ENCODE measurements at regions not wholly inside any gene's neighbourhood (a gene's known extent, or its start where the extent isn't known, plus 50 kb on each side); places are given as distances from the start of the nearest gene placed in this dataset.

DNA sequence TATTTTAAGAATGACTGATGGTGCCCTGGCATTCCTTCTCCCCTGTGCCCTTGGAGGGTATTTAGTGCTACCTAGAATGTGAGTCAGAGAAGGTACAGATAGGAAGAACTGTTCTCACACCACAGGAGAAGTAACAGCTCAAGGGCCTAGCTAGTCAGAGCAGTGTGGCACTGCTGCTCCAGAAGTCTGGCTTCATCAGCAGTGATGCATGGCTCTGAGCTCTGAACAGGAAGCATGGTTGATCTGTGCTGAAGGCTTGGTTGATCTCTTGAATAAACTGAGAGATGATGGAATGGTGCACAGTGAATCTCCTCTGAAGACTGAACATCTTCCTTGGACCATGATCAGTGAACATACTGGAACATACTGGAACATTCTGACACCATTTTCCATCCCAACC, 425.3 kb upstream of the SLC35B3 start:
- DNase-seq (no peak), ATAC-seq (ENCODE audit: insufficient read depth, low FRiP score) (no peak)
- Histone ChIP-seq H3K36me3 (ENCODE audit: control insufficient read depth in 4 of 4, insufficient read depth in 4 of 4, low read length in 4 of 4) (no peaks in the 10 kb centered on the region), H3K9ac (ENCODE audit: insufficient read depth in 1 of 2, low read length in 2 of 2) (no peak overlapping the region), H3K27me3 (ENCODE audit: control insufficient read depth in 3 of 3, insufficient read depth in 3 of 3, low read length in 2 of 3) (no peaks in the 10 kb centered on the region), H3K4me1 (ENCODE audit: control insufficient read depth in 5 of 5, insufficient read depth in 5 of 5, low read length in 5 of 5) (peaks cover 0 to 7% (median 0%) of the 10 kb centered on the region in 5 donors), H3K9me3 (ENCODE audit: control insufficient read depth in 4 of 4, insufficient read depth in 3 of 4, low read length in 3 of 4) (no peaks in the 10 kb centered on the region), H3K27ac (ENCODE audit: low read depth in 1 of 2, low read length in 1 of 2) (no peak overlapping the region), H3K4me3 (no peak overlapping the region)
- TF ChIP-seq CTCF (IDR thresholded peaks at IDR 0.05; ENCODE audit: control extremely low read depth, extremely low read depth) = no peak

GRCh38 chr6:8859501-8859900, 424.2 kb upstream of the SLC35B3 start:
- Histone ChIP-seq H3K27ac (ENCODE audit: low read depth in 1 of 2, low read length in 1 of 2) (no peak overlapping the region), H3K9ac (ENCODE audit: insufficient read depth in 1 of 2, low read length in 2 of 2) (no peak overlapping the region), H3K9me3 (ENCODE audit: control insufficient read depth in 4 of 4, insufficient read depth in 3 of 4, low read length in 3 of 4) (no peaks in the 10 kb centered on the region), H3K27me3 (ENCODE audit: control insufficient read depth in 3 of 3, insufficient read depth in 3 of 3, low read length in 2 of 3) (no peaks in the 10 kb centered on the region), H3K4me3 (no peak overlapping the region), H3K36me3 (ENCODE audit: control insufficient read depth in 4 of 4, insufficient read depth in 4 of 4, low read length in 4 of 4) (no peaks in the 10 kb centered on the region), H3K4me1 (ENCODE audit: control insufficient read depth in 5 of 5, insufficient read depth in 5 of 5, low read length in 5 of 5) (peaks cover 0 to 7% (median 0%) of the 10 kb centered on the region in 5 donors)
- no peak for TF ChIP-seq CTCF (IDR thresholded peaks at IDR 0.05; ENCODE audit: control extremely low read depth, extremely low read depth)
- WGBS, 2 donors = 75 to 85% methylated on average over 3 of the region's 3 CpGs
- ATAC-seq (ENCODE audit: insufficient read depth, low FRiP score) (no peak), DNase-seq (no peak)

GRCh38 chr6:8858854-8859331, 423.5 kb upstream of the SLC35B3 start:
- Histone ChIP-seq H3K27ac (ENCODE audit: low read depth in 1 of 2, low read length in 1 of 2) (no peak overlapping the region), H3K27me3 (ENCODE audit: control insufficient read depth in 3 of 3, insufficient read depth in 3 of 3, low read length in 2 of 3) (no peaks in the 10 kb centered on the region), H3K4me3 (no peak overlapping the region), H3K4me1 (ENCODE audit: control insufficient read depth in 5 of 5, insufficient read depth in 5 of 5, low read length in 5 of 5) (peaks cover 0 to 7% (median 0%) of the 10 kb centered on the region in 5 donors), H3K9ac (ENCODE audit: insufficient read depth in 1 of 2, low read length in 2 of 2) (no peak overlapping the region), H3K9me3 (ENCODE audit: control insufficient read depth in 4 of 4, insufficient read depth in 3 of 4, low read length in 3 of 4) (no peaks in the 10 kb centered on the region), H3K36me3 (ENCODE audit: control insufficient read depth in 4 of 4, insufficient read depth in 4 of 4, low read length in 4 of 4) (no peaks in the 10 kb centered on the region)
- ATAC-seq (ENCODE audit: insufficient read depth, low FRiP score) (no peak), DNase-seq (no peak)
- no peak for TF ChIP-seq CTCF (IDR thresholded peaks at IDR 0.05; ENCODE audit: control extremely low read depth, extremely low read depth)
- WGBS, 2 donors = 56 to 67% methylated on average over 4 of the region's 4 CpGs

DNA sequence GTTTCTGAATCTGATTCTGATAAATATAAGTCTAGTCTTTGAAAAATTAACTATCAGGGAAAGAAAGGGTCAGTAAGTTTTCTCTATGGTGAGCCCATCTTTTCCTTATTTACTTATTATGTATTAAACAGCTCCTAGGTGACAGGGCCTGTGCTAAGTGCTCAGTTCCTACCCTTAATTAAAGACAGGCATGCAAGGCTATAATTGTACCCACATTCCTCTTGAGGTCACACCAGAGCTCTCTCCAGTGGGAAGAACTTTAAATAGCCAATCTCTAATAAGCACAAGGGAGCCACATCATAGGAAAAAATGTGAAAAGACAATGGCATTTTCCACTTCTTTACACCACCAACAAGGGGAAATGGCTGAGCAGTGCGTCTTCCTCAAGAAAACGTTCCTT, 421.8 kb upstream of the SLC35B3 start:
- Histone ChIP-seq H3K27me3 (ENCODE audit: control insufficient read depth in 3 of 3, insufficient read depth in 3 of 3, low read length in 2 of 3) (no peaks in the 10 kb centered on the region), H3K9me3 (ENCODE audit: control insufficient read depth in 4 of 4, insufficient read depth in 3 of 4, low read length in 3 of 4) (no peaks in the 10 kb centered on the region), H3K4me1 (ENCODE audit: control insufficient read depth in 5 of 5, insufficient read depth in 5 of 5, low read length in 5 of 5) (peaks cover 0 to 7% (median 0%) of the 10 kb centered on the region in 5 donors), H3K36me3 (ENCODE audit: control insufficient read depth in 4 of 4, insufficient read depth in 4 of 4, low read length in 4 of 4) (no peaks in the 10 kb centered on the region), H3K27ac (ENCODE audit: low read depth in 1 of 2, low read length in 1 of 2) (no peak overlapping the region), H3K4me3 (no peak overlapping the region), H3K9ac (ENCODE audit: insufficient read depth in 1 of 2, low read length in 2 of 2) (no peak overlapping the region)
- WGBS, 2 donors = 80 to 86% methylated on average over 2 of the region's 2 CpGs
- ATAC-seq (ENCODE audit: insufficient read depth, low FRiP score) = no peak
- TF ChIP-seq CTCF (IDR thresholded peaks at IDR 0.05; ENCODE audit: control extremely low read depth, extremely low read depth) = no peak
- DNase-seq = no peak
